H1 (cell line): ENCODE measurements at regions not wholly inside any gene's neighbourhood (a gene's known extent, or its start where the extent isn't known, plus 50 kb on each side); places are given as distances from the start of the nearest gene placed in this dataset.

ENCODE experiments used
- CTCF ChIA-PET: fragments of 300-600 bp; sonication (Branson Sonifier 250); formaldehyde crosslinking; loops from one replicate; lab custom pipeline; 2021; ENCODE audit not compliant: partially characterized antibody; lab: Charles Lee
- POLR2A ChIA-PET: fragments of 300-600 bp; sonication (Branson Sonifier 250); formaldehyde crosslinking; loops from one replicate; lab custom pipeline; 2021; ENCODE audit warnings: inconsistent platforms; ENCODE audit not compliant: partially characterized antibody; lab: Charles Lee
- DNase-seq, 2 experiments: peaks; one replicate each; pipeline versions ENCODE4 v3.0.0 to v3.0.0-alpha.2; 2010 to 2022; ENCODE audit warnings: low spot score in 2 of 2, low read depth in 1 of 2, mixed read lengths in 1 of 2
- FAIRE-seq: peaks from 2 replicates; lab custom pipeline; 2011; peaks lifted over from hg19 to GRCh38; lab: Jason Lieb, UNC
- H2AFZ ChIP-seq: 2 replicates; pipeline ENCODE4 v1.8.1; 2012; ENCODE audit warnings: low read length, inconsistent platforms
- H2AK5ac ChIP-seq: 2 replicates; pipeline ENCODE4 v1.6.1; 2013; ENCODE audit warnings: low read depth, low read length
- H2BK120ac ChIP-seq: replicated peaks from 2 replicates; pipeline ENCODE3; 2013; ENCODE audit warnings: low read depth, low read length, inconsistent platforms
- H2BK12ac ChIP-seq: 2 replicates; pipeline ENCODE4 v1.6.1; 2013; ENCODE audit warnings: low read depth, low read length
- H2BK15ac ChIP-seq: 2 replicates; pipeline ENCODE4 v1.6.1; 2013; ENCODE audit warnings: low read length
- H2BK20ac ChIP-seq: 2 replicates; pipeline ENCODE4 v1.6.1; 2013; ENCODE audit warnings: low read length
- H2BK5ac ChIP-seq: 2 replicates; pipeline ENCODE4 v1.6.1; 2013; ENCODE audit warnings: low read depth, low read length
- H3K14ac ChIP-seq: 2 replicates; pipeline ENCODE4 v1.6.1; 2013; ENCODE audit warnings: inconsistent platforms; ENCODE audit not compliant: insufficient read length
- H3K18ac ChIP-seq: 2 replicates; pipeline ENCODE4 v1.6.1; 2013; ENCODE audit warnings: low read length; ENCODE audit errors: extremely low read depth
- H3K23ac ChIP-seq: 2 replicates; pipeline ENCODE4 v1.6.1; 2013; ENCODE audit warnings: inconsistent platforms; ENCODE audit not compliant: insufficient read length
- H3K23me2 ChIP-seq: 2 replicates; pipeline ENCODE4 v1.6.1; 2013; ENCODE audit warnings: low read depth, low read length
- H3K27ac ChIP-seq: 2 replicates; pipeline ENCODE4 v1.6.1; 2011; ENCODE audit warnings: low read depth, low read length, inconsistent platforms
- H3K27me3 ChIP-seq, 4 experiments: replicated peaks in 1 of 4; 1 replicate in 1 of 4; 2 replicates in 3 of 4; pipeline versions ENCODE4 v1.6.1 to v1.8.1; 2011 to 2013; ENCODE audit warnings: low read length in 3 of 4, mild to moderate bottlenecking in 3 of 4, inconsistent platforms in 2 of 4, mixed read lengths in 2 of 4, moderate library complexity in 1 of 4; ENCODE audit not compliant: control insufficient read depth in 3 of 4, insufficient read depth in 3 of 4; ENCODE audit errors: extremely low read depth in 1 of 4
- H3K36me3 ChIP-seq, 4 experiments: 2 replicates each; pipeline versions ENCODE4 v1.6.1 to v1.8.1; 2011 to 2013; ENCODE audit warnings: mild to moderate bottlenecking in 4 of 4, low read length in 3 of 4, moderate library complexity in 2 of 4, control low read depth in 1 of 4, inconsistent platforms in 1 of 4; ENCODE audit not compliant: insufficient read depth in 4 of 4, control insufficient read depth in 2 of 4
- H3K4ac ChIP-seq: replicated peaks from 2 replicates; pipeline ENCODE3; 2013; ENCODE audit warnings: low read length, low read depth, mixed read lengths, inconsistent platforms; ENCODE audit not compliant: insufficient read length
- H3K4me1 ChIP-seq, 4 experiments: replicated peaks in 1 of 4; 1 replicate in 1 of 4; 2 replicates in 3 of 4; pipeline versions ENCODE4 v1.6.1 to v1.8.1; 2011 to 2013; ENCODE audit warnings: low read length in 3 of 4, inconsistent platforms in 2 of 4, mixed read lengths in 1 of 4; ENCODE audit not compliant: insufficient read depth in 4 of 4, control insufficient read depth in 3 of 4
- H3K4me2 ChIP-seq, 2 experiments: 2 replicates each; pipeline versions ENCODE4 v1.6.1 to v1.8.1; 2011 to 2013; ENCODE audit warnings: low read depth in 2 of 2, low read length in 2 of 2, control low read depth in 1 of 2, inconsistent platforms in 1 of 2, mild to moderate bottlenecking in 1 of 2; ENCODE audit not compliant: insufficient read depth in 1 of 2
- H3K4me3 ChIP-seq, 4 experiments: fragments of 200-600, 300-600 bp in 1 of 4; sonication (generic), shearing (Covaris generic), sonication (Bioruptor Twin) in 1 of 4; 2 replicates each; pipeline versions ENCODE4 v1.5.1 to v1.8.1; 2011 to 2016; ENCODE audit warnings: low read length in 4 of 4, low read depth in 3 of 4, control low read depth in 2 of 4, inconsistent platforms in 2 of 4, mild to moderate bottlenecking in 2 of 4, mixed read lengths in 1 of 4, moderate library complexity in 1 of 4; ENCODE audit not compliant: insufficient read depth in 2 of 4; ENCODE audit errors: extremely low read depth in 1 of 4
- H3K56ac ChIP-seq: replicated peaks from 2 replicates; pipeline ENCODE3; 2013; ENCODE audit warnings: low read depth, mild to moderate bottlenecking, mixed read lengths, low read length, inconsistent platforms; ENCODE audit not compliant: insufficient read length
- H3K79me1 ChIP-seq: 2 replicates; pipeline ENCODE4 v1.6.1; 2013; ENCODE audit warnings: low read depth, low read length, control low read depth
- H3K79me2 ChIP-seq, 2 experiments: 2 replicates each; pipeline versions ENCODE4 v1.6.1 to v1.8.1; 2012 to 2013; ENCODE audit warnings: low read length in 2 of 2, mild to moderate bottlenecking in 2 of 2, inconsistent platforms in 1 of 2; ENCODE audit not compliant: insufficient read depth in 2 of 2, control insufficient read depth in 1 of 2
- H3K9ac ChIP-seq, 4 experiments: replicated peaks in 1 of 4; 1 replicate in 1 of 4; 2 replicates in 3 of 4; pipeline versions ENCODE4 v1.6.1 to v1.8.1; 2011 to 2013; ENCODE audit warnings: low read depth in 3 of 4, low read length in 3 of 4, control low read depth in 2 of 4, mild to moderate bottlenecking in 2 of 4, moderate library complexity in 2 of 4, inconsistent platforms in 1 of 4; ENCODE audit errors: extremely low read depth in 1 of 4
- H3K9me3 ChIP-seq, 2 experiments: 2 replicates each; pipeline versions ENCODE4 v1.6.1 to v1.8.1; 2012 to 2013; ENCODE audit warnings: mild to moderate bottlenecking in 2 of 2, moderate library complexity in 2 of 2, control low read depth in 1 of 2, inconsistent platforms in 1 of 2, low read depth in 1 of 2, low read length in 1 of 2, mixed read lengths in 1 of 2; ENCODE audit not compliant: insufficient read depth in 2 of 2
- H4K20me1 ChIP-seq, 2 experiments: replicated peaks in 1 of 2; 2 replicates each; pipeline versions ENCODE3 to v1.8.1; 2011 to 2013; ENCODE audit warnings: inconsistent platforms in 2 of 2, low read length in 2 of 2, mild to moderate bottlenecking in 1 of 2; ENCODE audit not compliant: insufficient read depth in 2 of 2, control insufficient read depth in 1 of 2
- H4K5ac ChIP-seq: 2 replicates; pipeline ENCODE4 v1.6.1; 2013; ENCODE audit warnings: low read length, low read depth, mixed read lengths, inconsistent platforms; ENCODE audit not compliant: insufficient read length
- H4K8ac ChIP-seq: 2 replicates; pipeline ENCODE4 v1.8.0; 2013; ENCODE audit warnings: mild to moderate bottlenecking, moderate library complexity, low read length, inconsistent platforms; ENCODE audit not compliant: insufficient read depth; ENCODE audit errors: extremely low read depth
- H4K91ac ChIP-seq: replicated peaks from 2 replicates; pipeline ENCODE3; 2013; ENCODE audit warnings: low read length, mixed read lengths, inconsistent platforms; ENCODE audit not compliant: insufficient read length
- EGR1 ChIP-seq: IDR thresholded peaks from 2 replicates; pipeline ENCODE4 v1.6.1; 2011; ENCODE audit warnings: low read depth, low read length, borderline replicate concordance
- EP300 ChIP-seq, 2 experiments: IDR thresholded peaks; 1 replicate in 1 of 2; 2 replicates in 1 of 2; pipeline ENCODE4 v1.6.1; 2011 to 2012; ENCODE audit warnings: low read depth in 2 of 2, low read length in 2 of 2, mild to moderate bottlenecking in 2 of 2, borderline replicate concordance in 1 of 2, inconsistent platforms in 1 of 2, moderate library complexity in 1 of 2
- FOSL1 ChIP-seq: IDR thresholded peaks from 2 replicates; pipeline ENCODE4 v1.6.1; 2011; ENCODE audit warnings: mild to moderate bottlenecking, low read depth, low read length, moderate library complexity; ENCODE audit not compliant: insufficient read depth
- GABPA ChIP-seq: IDR thresholded peaks from 2 replicates; pipeline ENCODE4 v1.6.1; 2011; ENCODE audit warnings: mild to moderate bottlenecking, low read length, moderate library complexity, borderline replicate concordance; ENCODE audit not compliant: insufficient read depth
- HDAC2 ChIP-seq, 2 experiments: fragments of 300-600 bp in 1 of 2; sonication (generic) in 1 of 2; IDR thresholded peaks; 2 replicates each; pipeline ENCODE4 v1.6.1; 2011 to 2012; ENCODE audit warnings: low read depth in 2 of 2, low read length in 2 of 2, mild to moderate bottlenecking in 2 of 2, moderate library complexity in 2 of 2, borderline replicate concordance in 1 of 2, inconsistent platforms in 1 of 2
- KDM1A ChIP-seq: fragments of 200-600, 300-600 bp; sonication (generic); IDR thresholded peaks from 2 replicates; pipeline ENCODE4 v1.7.1; 2016; ENCODE audit warnings: mild to moderate bottlenecking, low read length, borderline replicate concordance
- KDM4A ChIP-seq: IDR thresholded peaks from one replicate; pipeline ENCODE4 v1.7.1; 2012; ENCODE audit warnings: low read depth, mild to moderate bottlenecking, moderate library complexity, low read length, inconsistent platforms; ENCODE audit not compliant: severe bottlenecking
- KDM5A ChIP-seq: fragments of 200-600 bp; IDR thresholded peaks from 2 replicates; pipeline ENCODE4 v1.7.1; 2012; ENCODE audit warnings: mild to moderate bottlenecking, low read length, inconsistent platforms, mixed read lengths
- MAFK ChIP-seq: IDR thresholded peaks from 2 replicates; pipeline ENCODE4 v1.6.1; 2012; ENCODE audit warnings: low read depth, mild to moderate bottlenecking, improper control_type of control experiment, low read length
- NRF1 ChIP-seq: IDR thresholded peaks from 2 replicates; pipeline ENCODE4 v1.6.1; 2011; ENCODE audit warnings: mild to moderate bottlenecking, low read depth, low read length, improper control_type of control experiment
- POLR2AphosphoS5 ChIP-seq: IDR thresholded peaks from 2 replicates; pipeline ENCODE4 v1.6.1; 2011; ENCODE audit warnings: low read depth, low read length
- SIN3A ChIP-seq, 2 experiments: IDR thresholded peaks in 1 of 2; conservative IDR thresholded peaks in 1 of 2; 2 replicates each; pipeline ENCODE4 v1.6.1; 2011 to 2012; ENCODE audit warnings: low read length in 2 of 2, improper control_type of control experiment in 1 of 2, low read depth in 1 of 2, mild to moderate bottlenecking in 1 of 2
- SUZ12 ChIP-seq: fragments of 200-600 bp; sonication (generic); IDR thresholded peaks from 2 replicates; pipeline ENCODE4 v1.6.1; 2012; ENCODE audit warnings: mild to moderate bottlenecking, inconsistent platforms, low read length, moderate library complexity, mixed read lengths
- TAF7 ChIP-seq: optimal IDR thresholded peaks from 2 replicates; pipeline ENCODE3; 2011; ENCODE audit warnings: low read depth, mild to moderate bottlenecking, inconsistent platforms, low read length, moderate library complexity, borderline replicate concordance
- WGBS, 2 experiments: shearing (Covaris generic) in 1 of 2; methylation state at CpG; one replicate each; pipeline versions ENCODE4 v1.1.6 to v1.1.7; 2013 to 2015; ENCODE audit warnings: low lambda C conversion rate in 2 of 2, mixed read lengths in 2 of 2, inconsistent platforms in 1 of 2, low coverage in 1 of 2, missing lambda C conversion rate in 1 of 2; ENCODE audit not compliant: insufficient replicate concordance in 2 of 2, insufficient coverage in 1 of 2, insufficient read length in 1 of 2; ENCODE audit errors: extremely low coverage in 1 of 2, missing lambda C conversion rate in 1 of 2; 5-methylcytosine and 5-hydroxymethylcytosine counted together

DNA sequence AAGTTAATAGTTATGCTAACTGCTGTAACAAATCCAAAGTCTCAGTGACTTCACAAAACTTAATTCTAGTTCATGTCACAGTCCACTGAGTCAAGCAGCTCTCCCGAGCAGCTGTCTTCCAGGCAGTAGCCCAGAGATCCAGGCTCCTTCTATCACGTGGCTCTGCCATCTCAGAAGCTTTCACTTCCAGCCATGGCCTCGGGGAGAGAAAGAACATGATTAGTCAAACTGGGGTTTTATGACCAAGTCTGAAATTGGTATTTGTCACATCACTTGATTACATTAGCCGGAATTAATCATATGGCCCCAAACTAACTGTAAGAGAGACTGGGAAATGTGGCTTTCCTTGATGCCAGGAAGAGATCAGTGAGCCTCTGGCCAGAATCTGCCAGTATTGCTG, 70.2 kb upstream of the DGKG start:
- Histone ChIP-seq H3K14ac (no peak overlapping the region), H2AK5ac (no peak overlapping the region), H3K79me1 (no peaks in the 10 kb centered on the region), H3K79me2 (no peaks in the 10 kb centered on the region), H2BK5ac (no peak overlapping the region), H2AFZ (no peak overlapping the region), H2BK20ac (no peak overlapping the region), H3K9ac (no peak overlapping the region), H3K4me3 (no peak overlapping the region), H3K27ac (no peak overlapping the region), H4K5ac (no peak overlapping the region), H3K23me2 (no peaks in the 10 kb centered on the region), H4K8ac (no peak overlapping the region), H3K4ac (no peak overlapping the region), H3K4me1 (peaks cover 0 to 3% (median 1%) of the 10 kb centered on the region in 4 experiments; a peak in 2 of 7 replicates), H4K91ac (no peak overlapping the region), H3K27me3 (no peaks in the 10 kb centered on the region), H2BK120ac (no peak overlapping the region), H3K23ac (no peak overlapping the region), H3K9me3 (peaks cover 2 to 9% of the 10 kb centered on the region in 2 experiments; a peak in 1 of 4 replicates), H2BK15ac (no peak overlapping the region), H3K56ac (no peak overlapping the region), H2BK12ac (no peak overlapping the region), H3K36me3 (no peaks in the 10 kb centered on the region), H3K4me2 (no peak overlapping the region), H4K20me1 (no peaks in the 10 kb centered on the region), H3K18ac (no peak overlapping the region)
- no peak for FAIRE-seq
- ChIA-PET CTCF (interaction anchor here (1.0 to 2.4 kb wide), 5 partner anchors 13 to 190 kb away, joined by 3 to 7 read pairs (median 5); no protein-coding TSS in a partner anchor), POLR2A (no interaction called here)
- DNase-seq: peak in 1 of 2 experiments; percentile 22
- 83% methylated on average over 4 of the region's 4 CpGs; no CpG with 5 or more reads in 1 of the 2 experiments for WGBS, 2 experiments
- no peak for TF ChIP-seq FOSL1
- TF ChIP-seq GABPA: no peak
- TF ChIP-seq MAFK: no peak
- TF ChIP-seq SIN3A (conservative IDR thresholded peaks at IDR 0.05 in 1 of 2, IDR thresholded peaks at IDR 0.05 in 1 of 2; ENCODE audit: low read depth in 1 of 2, low read length in 2 of 2): no peak
- TF ChIP-seq HDAC2 (IDR thresholded peaks at IDR 0.05; ENCODE audit: borderline replicate concordance in 1 of 2, low read depth in 2 of 2, low read length in 2 of 2): no peak
- no peak for TF ChIP-seq EP300 (IDR thresholded peaks at IDR 0.05; ENCODE audit: borderline replicate concordance in 1 of 2, low read depth in 2 of 2, low read length in 2 of 2)
- no peak for TF ChIP-seq NRF1
- no peak for TF ChIP-seq POLR2AphosphoS5
- no peak for TF ChIP-seq KDM1A
- TF ChIP-seq SUZ12: no peak
- no peak for TF ChIP-seq EGR1
- TF ChIP-seq TAF7: no peak
- no peak for TF ChIP-seq KDM4A
- TF ChIP-seq KDM5A: no peak
